GM21390 (cell line): ENCODE measurements at regions not wholly inside any gene's neighbourhood (a gene's known extent, or its start where the extent isn't known, plus 50 kb on each side); places are given as distances from the start of the nearest gene placed in this dataset.

Experiments
- ATAC-seq: cut with Tn5 transposase; IDR thresholded peaks from one replicate; pipeline ENCODE4 v1.9.1; 2021; ENCODE audit not compliant: unreplicated experiment

DNA sequence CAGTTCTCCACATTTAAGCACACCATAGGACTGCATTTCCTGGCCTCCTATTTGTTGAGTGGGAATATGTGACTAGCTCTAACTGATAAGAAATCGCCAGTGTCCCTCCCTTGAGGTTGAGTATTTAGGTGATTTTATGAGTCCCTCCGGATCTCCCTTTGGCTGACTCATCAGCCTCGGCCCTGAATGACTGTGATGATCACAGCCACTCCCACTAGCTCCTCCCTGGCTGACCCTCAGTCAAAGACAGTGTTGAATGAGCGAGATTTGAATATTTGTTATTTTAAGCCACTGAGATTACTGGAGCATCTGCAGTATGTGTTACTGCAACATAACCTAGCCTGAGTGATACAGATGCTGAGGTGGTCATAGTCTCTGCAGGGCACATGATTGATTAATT lies 515.3 kb downstream of the EPHB1 start:
- ATAC-seq = peak; percentile 56

DNA sequence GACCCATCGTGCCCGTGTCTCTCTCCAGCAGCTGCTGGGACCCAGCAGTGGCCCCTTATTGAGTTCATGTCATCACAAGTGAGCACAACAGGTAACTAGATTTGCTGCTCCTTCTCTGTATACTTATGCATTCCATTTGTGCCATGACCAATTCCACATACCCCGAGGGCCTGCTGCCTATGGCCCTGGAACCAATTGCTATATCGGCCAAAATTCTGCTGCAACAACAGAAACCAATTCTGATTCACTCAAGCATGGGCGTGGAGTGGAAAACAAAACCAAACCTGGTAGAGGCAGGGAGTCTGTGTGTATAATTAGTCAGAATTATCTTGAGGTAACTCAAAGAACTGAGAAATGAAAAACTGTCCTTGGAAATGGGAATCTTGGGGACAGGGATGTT lies 516.6 kb downstream of the EPHB1 start:
- no peak for ATAC-seq

DNA sequence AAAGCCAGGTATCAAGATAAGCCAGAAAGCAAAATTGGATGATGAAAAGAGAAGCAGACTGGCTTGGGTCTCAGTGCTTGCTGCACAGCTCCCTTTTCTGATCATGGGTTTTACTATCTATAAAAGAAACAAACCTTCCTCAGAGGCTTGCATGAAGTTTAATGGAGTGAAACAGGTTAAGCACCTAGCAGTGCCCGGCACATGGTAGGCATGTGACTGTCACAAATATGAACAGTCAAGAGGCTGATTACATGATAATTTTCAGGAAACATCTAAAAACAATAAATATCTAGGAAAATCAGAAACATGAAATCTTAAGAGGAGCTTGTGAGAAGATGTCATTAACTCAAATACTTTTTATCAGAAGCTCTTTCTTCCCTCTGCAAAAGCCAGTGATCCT lies 519.2 kb downstream of the EPHB1 start:
- ATAC-seq = no peak

GRCh38 chr3:135324301-135324700 lies 529.2 kb downstream of the EPHB1 start:
- no peak for ATAC-seq

DNA sequence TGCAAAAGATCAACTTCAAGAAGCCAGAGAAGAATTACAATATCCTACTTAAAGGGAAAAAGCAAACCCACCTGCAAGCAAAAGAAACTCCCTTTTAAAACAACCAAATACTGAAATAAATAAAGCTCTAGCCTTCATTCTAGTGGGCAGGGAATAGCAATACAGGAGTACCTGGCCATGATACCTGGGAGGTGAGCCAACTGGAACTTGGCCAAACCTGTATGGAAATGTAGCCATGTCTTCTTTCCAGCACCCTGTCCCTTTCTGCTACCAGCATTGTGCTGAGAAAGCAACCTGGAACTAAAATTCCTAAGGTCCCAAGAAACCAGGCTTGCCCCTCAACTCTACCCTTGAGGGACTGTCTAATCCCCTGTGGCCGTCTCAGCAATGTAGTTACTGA lies 530.0 kb downstream of the EPHB1 start:
- ATAC-seq = no peak

DNA sequence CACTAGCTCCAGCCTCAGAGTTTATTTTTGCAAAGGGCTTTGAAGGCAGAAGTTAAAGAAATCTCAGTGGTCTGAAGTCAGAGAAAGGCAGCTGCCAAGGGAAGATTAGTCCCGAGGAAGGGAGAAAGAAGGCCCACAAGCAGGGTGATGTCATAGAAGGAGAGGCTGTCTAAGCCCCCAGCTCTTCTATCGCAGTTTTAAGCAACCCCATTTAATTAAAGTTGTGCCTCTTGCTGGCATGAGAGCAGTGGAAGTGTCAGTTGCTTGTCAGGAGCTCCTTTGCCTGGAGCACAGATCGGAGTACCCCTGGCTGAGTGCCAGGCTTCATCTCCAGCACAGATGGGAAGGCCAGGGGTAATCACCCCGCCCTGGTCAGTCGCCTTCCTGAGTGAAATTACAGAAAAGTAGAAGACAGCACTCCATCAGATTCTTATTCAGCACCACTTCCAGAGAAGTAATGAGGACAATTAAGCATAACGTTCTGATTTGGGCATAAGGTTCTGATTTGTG lies 530.7 kb downstream of the EPHB1 start:
- no peak for ATAC-seq

DNA sequence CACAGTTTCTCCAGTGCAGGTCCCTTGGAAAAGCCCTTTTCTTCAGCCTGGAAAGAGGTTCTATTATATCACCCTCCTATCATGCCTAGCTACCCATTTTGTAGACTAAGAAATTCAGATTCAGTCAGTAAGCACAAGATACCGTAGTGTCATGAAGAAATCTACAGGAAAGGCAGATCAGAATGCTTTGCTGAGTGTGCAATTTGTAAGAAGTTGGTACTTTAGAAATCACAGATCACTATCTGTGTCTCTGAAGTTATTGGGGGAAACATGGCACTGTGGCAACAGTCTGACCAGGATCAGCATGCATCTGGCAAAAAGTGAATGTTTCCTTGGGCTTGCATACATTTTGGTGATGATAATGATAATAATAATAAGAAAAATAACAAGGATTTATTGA lies 531.8 kb downstream of the EPHB1 start:
- no peak for ATAC-seq

GRCh38 chr3:135328036-135328435 lies 533.0 kb downstream of the EPHB1 start:
- ATAC-seq = no peak

- no peak for ATAC-seq
Measured at GRCh38 chr3:135329479-135329878, 534.4 kb downstream of the EPHB1 start.

- ATAC-seq = no peak
Measured at GRCh38 chr3:135337192-135337591, 542.1 kb downstream of the EPHB1 start.

DNA sequence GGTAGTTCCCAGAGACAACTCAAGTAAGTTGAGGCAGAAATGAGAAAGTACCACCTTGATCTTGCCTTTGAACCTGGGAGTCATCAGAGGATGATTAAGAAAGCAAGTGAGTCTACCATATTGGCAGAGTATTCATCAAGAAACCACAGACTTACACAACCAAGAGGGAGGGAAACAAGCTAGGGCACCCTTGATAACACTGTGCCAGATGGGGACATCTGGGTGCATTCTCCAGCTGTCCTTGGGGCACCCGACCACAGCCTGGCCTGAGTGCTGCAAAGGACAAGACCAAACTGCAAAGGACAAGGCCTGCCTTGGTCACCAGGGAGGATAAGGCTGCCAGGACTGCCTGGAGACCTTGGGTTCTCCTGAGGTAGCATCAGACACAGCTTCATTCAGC lies 553.6 kb downstream of the EPHB1 start:
- no peak for ATAC-seq

DNA sequence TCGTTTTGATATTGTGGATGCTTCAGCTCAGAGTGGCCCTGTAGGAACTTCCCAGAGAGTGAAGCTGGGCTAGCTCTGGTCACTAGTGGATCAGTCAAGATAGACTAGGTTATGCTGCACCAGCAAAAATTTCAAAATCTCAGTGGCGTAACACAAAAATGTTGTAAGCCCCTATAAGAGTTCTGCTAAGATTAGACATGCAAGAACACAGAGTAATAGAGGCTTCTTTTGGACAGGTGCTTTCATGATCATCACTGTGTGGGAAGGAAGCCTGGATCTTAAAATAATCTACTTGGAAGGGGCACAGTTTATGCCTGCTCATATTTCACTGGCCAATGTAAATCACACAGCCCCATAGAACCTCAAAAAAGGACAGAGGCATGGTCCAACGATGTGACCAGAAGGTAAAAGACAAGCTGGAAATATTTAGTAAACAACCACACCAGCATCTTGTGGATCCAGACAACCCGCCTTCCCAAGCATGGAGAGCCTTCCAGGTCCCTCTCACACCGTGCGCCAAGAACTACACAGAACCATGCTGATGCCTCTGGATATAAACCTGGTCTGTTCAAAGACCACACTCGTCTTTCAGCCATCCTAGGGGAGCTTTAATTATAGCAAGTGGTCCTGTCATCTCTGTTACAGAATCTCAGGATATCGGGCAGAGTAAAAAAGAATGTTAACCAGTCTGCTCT lies 554.3 kb downstream of the EPHB1 start:
- no peak for ATAC-seq

- no peak for ATAC-seq
Measured at GRCh38 chr3:135352213-135352612, 557.2 kb downstream of the EPHB1 start.

DNA sequence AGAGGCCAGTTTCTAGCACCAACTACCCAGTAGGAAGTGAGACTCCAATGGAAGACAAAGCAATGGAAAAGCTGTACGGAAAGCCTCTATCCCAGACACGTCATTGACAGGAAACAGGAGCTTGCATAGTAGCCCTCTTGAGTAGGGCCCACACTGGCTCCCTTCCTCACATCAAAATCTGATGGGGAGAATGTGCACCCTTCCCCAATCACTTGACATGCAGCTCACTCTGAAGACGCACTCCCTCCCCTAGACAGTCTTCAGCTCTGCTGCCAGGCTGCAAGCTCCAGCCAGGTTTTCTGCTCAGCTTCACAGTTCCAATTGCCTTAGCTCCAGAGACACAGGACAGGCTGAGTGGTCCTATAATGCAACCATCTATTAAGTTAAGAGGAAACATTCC lies 567.8 kb downstream of the EPHB1 start:
- ATAC-seq = no peak

DNA sequence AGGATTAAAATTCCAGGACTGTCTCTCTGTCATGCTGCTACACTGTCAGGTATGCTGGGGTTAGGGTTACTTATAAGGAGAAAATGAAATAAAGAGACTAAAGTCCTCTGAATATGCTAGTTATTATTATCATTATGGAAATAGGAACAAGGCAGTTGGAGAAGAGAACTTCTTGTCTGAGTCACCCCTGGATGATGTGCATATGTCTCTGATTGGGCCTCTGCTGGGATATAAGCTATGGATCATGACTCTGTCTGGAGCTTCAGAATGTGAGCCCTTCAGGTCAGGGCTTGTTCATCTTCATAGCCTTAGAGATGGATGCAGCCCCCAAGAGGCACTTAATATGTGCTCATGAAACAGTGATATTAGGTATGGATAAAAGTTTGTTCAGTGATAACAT lies 569.6 kb downstream of the EPHB1 start:
- no peak for ATAC-seq

- ATAC-seq = no peak
Measured at GRCh38 chr3:135366816-135367215, 571.8 kb downstream of the EPHB1 start.

DNA sequence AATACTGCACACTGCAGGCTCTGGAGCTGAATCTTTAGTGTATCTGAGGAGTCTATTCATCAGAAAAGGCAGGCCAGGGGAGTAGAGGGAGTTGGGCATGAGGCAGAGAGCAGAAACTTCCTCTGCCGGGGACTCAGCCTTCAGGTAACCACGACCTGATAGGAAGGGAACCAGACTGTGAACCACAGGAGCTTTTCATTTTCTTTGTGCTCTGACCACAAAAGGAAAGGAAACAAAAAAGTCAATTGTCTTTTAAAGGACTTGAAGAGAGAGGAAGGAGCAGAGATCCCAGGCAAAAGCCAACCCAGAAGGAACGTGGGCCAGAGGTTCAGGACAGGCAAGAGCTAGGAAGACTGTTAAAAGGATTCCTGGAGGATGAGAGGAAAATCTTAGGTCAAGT lies 573.3 kb downstream of the EPHB1 start:
- ATAC-seq = no peak

DNA sequence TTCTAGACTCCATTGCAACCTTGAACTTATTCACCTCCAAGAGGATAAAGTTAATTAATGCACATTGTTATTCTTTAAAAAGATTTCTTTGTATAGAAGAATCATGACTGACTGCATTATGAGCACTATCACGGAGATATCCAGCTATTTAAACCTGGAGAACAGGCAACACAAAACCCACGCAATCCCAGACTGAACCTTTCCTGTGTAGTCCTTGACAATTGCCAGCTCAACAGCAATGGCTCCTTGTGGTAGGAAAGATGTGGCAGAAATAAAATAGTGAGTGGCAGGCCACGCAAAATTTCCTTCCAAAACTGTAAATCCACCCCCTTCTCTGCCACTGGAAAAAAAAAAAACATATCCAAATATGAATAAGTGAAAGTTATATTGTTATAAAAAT lies 573.7 kb downstream of the EPHB1 start:
- no peak for ATAC-seq

- ATAC-seq = no peak
Measured at GRCh38 chr3:135374571-135374970, 579.5 kb downstream of the EPHB1 start.

DNA sequence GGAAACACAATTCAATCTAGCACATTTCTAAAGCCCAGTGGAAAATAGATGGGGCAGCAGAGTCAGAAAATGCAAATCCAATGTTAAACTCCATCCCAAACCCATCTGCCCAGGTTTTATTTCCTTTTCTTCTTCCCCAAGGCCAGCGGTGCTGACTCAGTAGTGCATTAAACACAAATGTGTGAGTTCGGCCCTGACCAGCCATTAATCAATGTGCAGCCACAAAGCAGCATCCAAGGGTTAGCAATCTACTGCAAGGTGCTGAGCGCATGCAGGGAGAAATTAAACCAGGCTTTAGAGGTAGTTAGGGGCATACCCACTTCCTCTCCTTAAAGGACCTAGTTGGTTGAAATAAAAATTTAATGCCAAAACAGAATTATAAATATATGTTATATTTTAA lies 583.3 kb upstream of the PPP2R3A start:
- ATAC-seq = no peak

DNA sequence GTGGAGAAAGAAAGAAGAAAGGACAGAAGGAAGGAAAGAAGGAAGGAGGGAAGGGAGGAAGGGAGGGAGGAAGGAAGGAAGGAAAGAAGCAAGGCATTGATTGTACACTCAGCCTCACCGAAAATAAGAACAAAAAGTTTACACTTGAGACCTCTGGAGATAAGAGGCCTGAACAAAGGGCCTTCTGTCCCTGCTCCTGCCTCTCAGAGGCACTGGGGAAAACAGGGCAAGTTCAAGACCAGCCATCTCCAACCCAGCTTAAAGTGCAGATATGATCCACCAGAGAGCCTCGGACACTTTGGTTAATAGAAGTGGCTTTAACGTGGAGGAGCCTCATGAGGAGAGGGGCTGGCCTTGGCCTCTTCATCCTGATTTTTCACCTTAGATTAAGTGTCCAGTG lies 582.9 kb upstream of the PPP2R3A start:
- no peak for ATAC-seq

GRCh38 chr3:135383301-135383700 lies 582.2 kb upstream of the PPP2R3A start:
- no peak for ATAC-seq

DNA sequence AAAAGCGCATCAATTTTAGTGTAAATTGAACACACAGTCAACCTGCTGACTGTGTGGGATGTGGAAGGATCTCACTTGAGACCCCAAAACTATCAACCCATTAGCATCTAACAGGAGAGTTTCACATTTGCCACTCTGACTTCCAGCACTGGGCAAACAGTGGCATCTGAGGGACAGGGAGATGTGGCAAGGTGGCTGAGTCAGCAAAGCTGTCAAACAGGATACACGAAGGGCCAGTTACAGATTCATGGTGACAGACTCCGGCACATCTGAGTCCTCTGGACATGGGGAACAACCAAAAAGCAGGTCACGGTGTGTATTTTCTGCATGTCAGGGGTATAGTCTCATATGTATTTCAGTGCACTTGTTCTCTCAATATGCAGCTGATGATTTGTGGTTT lies 573.4 kb upstream of the PPP2R3A start:
- ATAC-seq = no peak
